Panc1 (cell line): ENCODE measurements at regions not wholly inside any gene's neighbourhood (a gene's known extent, or its start where the extent isn't known, plus 50 kb on each side); places are given as distances from the start of the nearest gene placed in this dataset.

ENCODE experiments used
- ATAC-seq: fragments of 200-7000 bp; cut with Tn5 transposase; 2 replicates; pipeline ENCODE4 v1.9.1; 2020; ENCODE audit warnings: mild to moderate bottlenecking, moderate library complexity
- BruUV-seq: library from RNA; stranded (reverse); fragments of 400-500 nt; replicated peaks from 2 replicates; lab custom pipeline; 2021; lab: Mats Ljungman, UMichigan
- CTCF ChIA-PET: fragments of 300-600 bp; sonication (Branson Sonifier 250); formaldehyde crosslinking; loops from one replicate; lab custom pipeline; 2022; ENCODE audit warnings: antibody characterized with exemption; lab: Charles Lee
- POLR2A ChIA-PET: fragments of 300-600 bp; sonication (Branson Sonifier 250); formaldehyde crosslinking; loops from one replicate; lab custom pipeline; 2022; ENCODE audit warnings: antibody characterized with exemption; lab: Charles Lee
- DNase-seq: peaks from one replicate; pipeline ENCODE4 v3.0.0-alpha.2; 2010; ENCODE audit warnings: low read depth, low spot score
- H3K27ac ChIP-seq: 2 replicates; pipeline ENCODE4 v1.5.1; 2011; ENCODE audit warnings: mild to moderate bottlenecking, low read length, inconsistent platforms
- H3K27me3 ChIP-seq: fragments of 200-500 bp; sonication (Bioruptor generic); 2 replicates; pipeline ENCODE4 v1.6.0; 2014; ENCODE audit warnings: low read length, inconsistent platforms; ENCODE audit not compliant: control insufficient read depth, insufficient read depth
- H3K36me3 ChIP-seq: fragments of 200-500 bp; sonication (Bioruptor generic); 2 replicates; pipeline ENCODE4 v1.5.1; 2014; ENCODE audit warnings: inconsistent platforms, mild to moderate bottlenecking, low read length, moderate library complexity; ENCODE audit not compliant: control insufficient read depth, insufficient read depth
- H3K4me1 ChIP-seq: 2 replicates; pipeline ENCODE4 v1.5.1; 2011; ENCODE audit warnings: inconsistent platforms, mild to moderate bottlenecking, low read length, moderate library complexity; ENCODE audit not compliant: control insufficient read depth, insufficient read depth
- H3K4me3 ChIP-seq, 2 experiments: 2 replicates each; pipeline ENCODE4 v1.5.1; 2011 to 2012; ENCODE audit warnings: low read depth in 2 of 2, low read length in 2 of 2, mild to moderate bottlenecking in 2 of 2, inconsistent platforms in 1 of 2, moderate library complexity in 1 of 2
- H3K9me3 ChIP-seq: fragments of 200-500 bp; sonication (Bioruptor generic); 2 replicates; pipeline ENCODE4 v1.5.1; 2014; ENCODE audit warnings: low read depth, mild to moderate bottlenecking, inconsistent platforms, low read length, moderate library complexity; ENCODE audit not compliant: control insufficient read depth, insufficient read depth
- POLR2AphosphoS5 ChIP-seq: IDR thresholded peaks from 2 replicates; pipeline ENCODE4 v1.6.1; 2012; ENCODE audit warnings: mild to moderate bottlenecking, low read depth, low read length, moderate library complexity
- SIN3A ChIP-seq: IDR thresholded peaks from 2 replicates; pipeline ENCODE4 v1.6.1; 2012; ENCODE audit warnings: low read depth, mild to moderate bottlenecking, low read length, moderate library complexity, borderline replicate concordance; ENCODE audit not compliant: insufficient read depth
- TCF7L2 ChIP-seq: IDR thresholded peaks from 2 replicates; pipeline ENCODE4 v1.6.1; 2011; ENCODE audit warnings: mild to moderate bottlenecking, low read depth, low read length, inconsistent platforms
- in situ Hi-C: cut with HindIII; loops from 2 replicates; pipeline ENCODE4 v1.10.0; 2016; ENCODE audit warnings: low sequenced_read_pairs, low pct_unique_long_range_greater_than_20kb
- intact Hi-C: fragments of 100-400 bp; cut with micrococcal nuclease; formaldehyde crosslinking; loops from one replicate; pipeline ENCODE4 v1.10.0; 2022; ENCODE audit not compliant: unreplicated experiment
- TF ChIP-seq, protein P1 (sequence below): fragments of 450-650 bp; IDR thresholded peaks from 2 replicates; pipeline ENCODE4 v1.5.1; 2017; ENCODE audit warnings: mild to moderate bottlenecking
- TF ChIP-seq, protein P2 (sequence below), 2 experiments: IDR thresholded peaks; 2 replicates each; pipeline ENCODE4 v1.6.1; 2011 to 2012; ENCODE audit warnings: low read depth in 2 of 2, control low read depth in 1 of 2, low read length in 1 of 2, mild to moderate bottlenecking in 1 of 2, moderate library complexity in 1 of 2; ENCODE audit not compliant: insufficient read depth in 1 of 2

DNA sequence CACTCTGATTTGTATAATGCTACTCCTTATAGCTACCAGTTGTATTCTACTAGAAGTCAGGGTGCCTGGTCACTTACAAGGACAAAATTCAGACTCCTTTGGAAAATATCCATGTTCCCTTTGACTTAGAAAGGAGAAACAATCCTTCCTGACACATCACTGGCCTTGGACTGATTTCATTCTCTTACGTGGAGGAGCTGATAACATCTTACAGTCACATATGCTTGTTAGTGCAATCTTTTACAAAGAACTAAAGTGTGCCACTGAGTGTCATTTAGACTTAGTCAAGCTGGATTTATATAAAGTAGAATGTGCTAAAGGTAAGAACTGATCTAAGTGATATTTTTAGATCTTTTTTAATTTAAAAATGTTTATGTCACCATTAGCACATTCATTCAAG lies 131.0 kb upstream of the TMTC2 start:
- H3K27ac ChIP-seq: no peak overlapping the region
- H3K27me3 ChIP-seq: no peaks in the 10 kb centered on the region
- ATAC-seq (no peak), DNase-seq (no peak)
- in situ Hi-C loops (no loop called here), intact Hi-C loops (no loop called here)
- TF ChIP-seq POLR2AphosphoS5 (no peak), SIN3A (no peak)
- TF ChIP-seq, protein P1, sequence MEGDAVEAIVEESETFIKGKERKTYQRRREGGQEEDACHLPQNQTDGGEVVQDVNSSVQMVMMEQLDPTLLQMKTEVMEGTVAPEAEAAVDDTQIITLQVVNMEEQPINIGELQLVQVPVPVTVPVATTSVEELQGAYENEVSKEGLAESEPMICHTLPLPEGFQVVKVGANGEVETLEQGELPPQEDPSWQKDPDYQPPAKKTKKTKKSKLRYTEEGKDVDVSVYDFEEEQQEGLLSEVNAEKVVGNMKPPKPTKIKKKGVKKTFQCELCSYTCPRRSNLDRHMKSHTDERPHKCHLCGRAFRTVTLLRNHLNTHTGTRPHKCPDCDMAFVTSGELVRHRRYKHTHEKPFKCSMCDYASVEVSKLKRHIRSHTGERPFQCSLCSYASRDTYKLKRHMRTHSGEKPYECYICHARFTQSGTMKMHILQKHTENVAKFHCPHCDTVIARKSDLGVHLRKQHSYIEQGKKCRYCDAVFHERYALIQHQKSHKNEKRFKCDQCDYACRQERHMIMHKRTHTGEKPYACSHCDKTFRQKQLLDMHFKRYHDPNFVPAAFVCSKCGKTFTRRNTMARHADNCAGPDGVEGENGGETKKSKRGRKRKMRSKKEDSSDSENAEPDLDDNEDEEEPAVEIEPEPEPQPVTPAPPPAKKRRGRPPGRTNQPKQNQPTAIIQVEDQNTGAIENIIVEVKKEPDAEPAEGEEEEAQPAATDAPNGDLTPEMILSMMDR: no peak
- BruUV-seq: no TSS peak
- ChIA-PET CTCF (no interaction called here), POLR2A (no interaction called here)
- H3K36me3 ChIP-seq: no peaks in the 10 kb centered on the region
- H3K4me3 ChIP-seq: no peak overlapping the region
- H3K9me3 ChIP-seq: no peaks in the 10 kb centered on the region; the same call in 1 of the 2 replicates
- H3K4me1 ChIP-seq: no peaks in the 10 kb centered on the region

DNA sequence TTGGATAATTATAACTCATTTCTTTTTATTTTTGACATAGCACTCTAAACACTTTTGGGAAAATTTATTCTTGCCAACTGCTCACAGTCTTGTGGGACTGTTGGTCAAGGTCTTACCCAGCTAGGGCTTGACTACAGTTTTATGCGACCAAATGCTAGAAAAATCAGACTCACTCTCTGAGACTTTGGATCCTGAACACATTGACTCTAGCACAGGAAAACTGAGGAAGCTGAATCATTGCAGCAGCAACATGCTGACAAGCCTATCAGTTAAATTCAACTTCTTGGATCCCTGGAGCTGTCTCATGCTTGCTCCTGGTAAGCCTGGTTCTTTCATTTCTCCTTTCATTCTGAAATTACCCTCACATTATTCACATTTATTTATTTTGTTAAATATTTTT lies 120.7 kb upstream of the TMTC2 start:
- DNase-seq (no peak), ATAC-seq (no peak)
- no peaks in the 10 kb centered on the region for H3K27me3 ChIP-seq
- no peaks in the 10 kb centered on the region for H3K9me3 ChIP-seq
- intact Hi-C loops (no loop called here), in situ Hi-C loops (no loop called here)
- POLR2A ChIA-PET: no interaction called here
- TF ChIP-seq POLR2AphosphoS5 (no peak), TCF7L2 (no peak), SIN3A (no peak)
- TF ChIP-seq, protein P1: no peak
- TF ChIP-seq, protein P2, sequence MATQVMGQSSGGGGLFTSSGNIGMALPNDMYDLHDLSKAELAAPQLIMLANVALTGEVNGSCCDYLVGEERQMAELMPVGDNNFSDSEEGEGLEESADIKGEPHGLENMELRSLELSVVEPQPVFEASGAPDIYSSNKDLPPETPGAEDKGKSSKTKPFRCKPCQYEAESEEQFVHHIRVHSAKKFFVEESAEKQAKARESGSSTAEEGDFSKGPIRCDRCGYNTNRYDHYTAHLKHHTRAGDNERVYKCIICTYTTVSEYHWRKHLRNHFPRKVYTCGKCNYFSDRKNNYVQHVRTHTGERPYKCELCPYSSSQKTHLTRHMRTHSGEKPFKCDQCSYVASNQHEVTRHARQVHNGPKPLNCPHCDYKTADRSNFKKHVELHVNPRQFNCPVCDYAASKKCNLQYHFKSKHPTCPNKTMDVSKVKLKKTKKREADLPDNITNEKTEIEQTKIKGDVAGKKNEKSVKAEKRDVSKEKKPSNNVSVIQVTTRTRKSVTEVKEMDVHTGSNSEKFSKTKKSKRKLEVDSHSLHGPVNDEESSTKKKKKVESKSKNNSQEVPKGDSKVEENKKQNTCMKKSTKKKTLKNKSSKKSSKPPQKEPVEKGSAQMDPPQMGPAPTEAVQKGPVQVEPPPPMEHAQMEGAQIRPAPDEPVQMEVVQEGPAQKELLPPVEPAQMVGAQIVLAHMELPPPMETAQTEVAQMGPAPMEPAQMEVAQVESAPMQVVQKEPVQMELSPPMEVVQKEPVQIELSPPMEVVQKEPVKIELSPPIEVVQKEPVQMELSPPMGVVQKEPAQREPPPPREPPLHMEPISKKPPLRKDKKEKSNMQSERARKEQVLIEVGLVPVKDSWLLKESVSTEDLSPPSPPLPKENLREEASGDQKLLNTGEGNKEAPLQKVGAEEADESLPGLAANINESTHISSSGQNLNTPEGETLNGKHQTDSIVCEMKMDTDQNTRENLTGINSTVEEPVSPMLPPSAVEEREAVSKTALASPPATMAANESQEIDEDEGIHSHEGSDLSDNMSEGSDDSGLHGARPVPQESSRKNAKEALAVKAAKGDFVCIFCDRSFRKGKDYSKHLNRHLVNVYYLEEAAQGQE (IDR thresholded peaks at IDR 0.05; ENCODE audit: insufficient read depth in 1 of 2, low read depth in 2 of 2, low read length in 1 of 2): no peak
- CTCF ChIA-PET: no interaction called here
- no TSS peak for BruUV-seq
- no peaks in the 10 kb centered on the region for H3K4me1 ChIP-seq
- H3K27ac ChIP-seq: no peak overlapping the region
- no peaks in the 10 kb centered on the region for H3K36me3 ChIP-seq
- H3K4me3 ChIP-seq: no peak overlapping the region

DNA sequence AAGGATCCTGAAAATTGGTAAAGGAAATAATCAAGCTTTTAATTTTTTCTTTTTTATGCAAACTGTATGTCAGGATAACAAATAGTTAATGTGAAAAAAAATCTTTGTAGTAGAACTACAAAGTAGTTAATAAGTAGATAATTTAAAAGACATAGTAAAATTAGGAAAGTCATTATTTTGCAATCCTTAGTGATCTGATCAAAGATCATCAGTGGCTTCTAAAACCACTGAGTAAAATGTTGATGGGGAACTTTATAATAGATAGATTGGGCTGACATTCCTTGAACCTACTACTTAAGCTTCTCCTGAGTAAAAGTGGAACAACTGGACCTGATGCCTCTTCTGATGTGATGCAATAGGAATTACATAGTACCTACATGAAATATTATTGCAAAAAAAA lies 119.0 kb upstream of the TMTC2 start:
- no TSS peak for BruUV-seq
- ATAC-seq: no peak

More for the DNA sequence above, 119.0 kb upstream of the TMTC2 start:
- Histone ChIP-seq H3K27me3 (no peaks in the 10 kb centered on the region), H3K4me1 (no peaks in the 10 kb centered on the region), H3K4me3 (no peak overlapping the region), H3K36me3 (no peaks in the 10 kb centered on the region), H3K9me3 (no peaks in the 10 kb centered on the region), H3K27ac (no peak overlapping the region)
- intact Hi-C loops: no loop called here
- DNase-seq: no peak
- CTCF ChIA-PET: no interaction called here
- TF ChIP-seq, protein P2 (IDR thresholded peaks at IDR 0.05; ENCODE audit: insufficient read depth in 1 of 2, low read depth in 2 of 2, low read length in 1 of 2): no peak
- TF ChIP-seq SIN3A (no peak), POLR2AphosphoS5 (no peak), TCF7L2 (no peak)
- TF ChIP-seq, protein P1: no peak
- in situ Hi-C loops: no loop called here
- POLR2A ChIA-PET: no interaction called here
